PC-9 (cell line): ENCODE measurements at regions not wholly inside any gene's neighbourhood (a gene's known extent, or its start where the extent isn't known, plus 50 kb on each side); places are given as distances from the start of the nearest gene placed in this dataset.
A peak's percentile ranks its signal among the peaks of the same experiment; 100 is the strongest.

Experiments
- BruUV-seq: library from RNA; stranded (reverse); fragments of 400-500 nt; replicated peaks from 2 replicates; lab custom pipeline; 2021; lab: Mats Ljungman, UMichigan
- CTCF ChIA-PET: fragments of 300-600 bp; sonication (Branson Sonifier 250); formaldehyde crosslinking; loops from one replicate; lab custom pipeline; 2022; ENCODE audit warnings: antibody characterized with exemption; lab: Charles Lee
- POLR2A ChIA-PET: fragments of 300-600 bp; sonication (Branson Sonifier 250); formaldehyde crosslinking; loops from one replicate; lab custom pipeline; 2022; ENCODE audit warnings: antibody characterized with exemption; ENCODE audit not compliant: unreplicated experiment; lab: Charles Lee
- DNase-seq, 2 experiments: peaks; one replicate each; pipeline versions ENCODE4 v3.0.0 to v3.0.0-alpha.2; 2015 to 2022; ENCODE audit warnings: mixed read lengths in 1 of 2
- H2AFZ ChIP-seq: fragments of 200-600 bp; sonication (generic); 2 replicates; pipeline ENCODE4 v1.8.1; 2017; ENCODE audit warnings: antibody characterized with exemption
- H3F3A ChIP-seq: fragments of 200-600 bp; sonication (generic); 2 replicates; pipeline ENCODE4 v1.8.1; 2017; ENCODE audit warnings: antibody characterized with exemption, mild to moderate bottlenecking, low read depth; ENCODE audit not compliant: insufficient read depth
- H3K27ac ChIP-seq: fragments of 200-600 bp; sonication (generic); 2 replicates; pipeline ENCODE4 v1.6.1; 2016; ENCODE audit warnings: mixed run types
- H3K27me3 ChIP-seq: fragments of 200-600 bp; sonication (generic); 2 replicates; pipeline ENCODE4 v1.6.1; 2016; ENCODE audit warnings: low read depth, mixed run types; ENCODE audit not compliant: insufficient read depth
- H3K36me3 ChIP-seq: fragments of 200-600 bp; sonication (generic); 2 replicates; pipeline ENCODE4 v1.6.1; 2016; ENCODE audit warnings: low read depth, mixed run types
- H3K4me1 ChIP-seq: fragments of 200-600 bp; sonication (generic); replicated peaks from 2 replicates; pipeline ENCODE4 v1.6.1; 2016; ENCODE audit warnings: mixed run types; ENCODE audit not compliant: insufficient read depth
- H3K4me2 ChIP-seq: fragments of 200-600 bp; sonication (generic); 2 replicates; pipeline ENCODE4 v1.6.1; 2017; ENCODE audit warnings: mixed run types
- H3K4me3 ChIP-seq: fragments of 200-600 bp; sonication (generic); 2 replicates; pipeline ENCODE4 v1.6.1; 2016; ENCODE audit warnings: mixed run types
- H3K79me2 ChIP-seq: fragments of 200-600 bp; sonication (generic); 2 replicates; pipeline ENCODE4 v1.6.1; 2017; ENCODE audit warnings: low read depth, mixed run types
- H3K9me2 ChIP-seq: fragments of 200-600 bp; sonication (generic); 2 replicates; pipeline ENCODE4 v1.8.1; 2017; ENCODE audit warnings: mild to moderate bottlenecking; ENCODE audit not compliant: insufficient read depth
- H3K9me3 ChIP-seq: fragments of 200-600 bp; sonication (generic); 2 replicates; pipeline ENCODE4 v1.8.1; 2016; ENCODE audit warnings: low read depth; ENCODE audit not compliant: insufficient read depth
- H4K20me1 ChIP-seq: fragments of 200-600 bp; sonication (generic); 2 replicates; pipeline ENCODE4 v1.8.1; 2017; ENCODE audit not compliant: insufficient read depth
- CTCF ChIP-seq: fragments of 200-600 bp; sonication (generic); conservative IDR thresholded peaks from 2 replicates; pipeline ENCODE4 v1.6.1; 2017; ENCODE audit warnings: mixed run types, antibody characterized with exemption, mild to moderate bottlenecking, moderate library complexity
- EZH2 ChIP-seq: fragments of 200-600 bp; sonication (generic); IDR thresholded peaks from 2 replicates; pipeline ENCODE4 v1.8.0; 2017; ENCODE audit warnings: antibody characterized with exemption, low read depth
- intact Hi-C: fragments of 100-400 bp; cut with micrococcal nuclease; formaldehyde crosslinking; loops from one replicate; pipeline ENCODE4 v1.10.0; 2022; ENCODE audit not compliant: unreplicated experiment

DNA sequence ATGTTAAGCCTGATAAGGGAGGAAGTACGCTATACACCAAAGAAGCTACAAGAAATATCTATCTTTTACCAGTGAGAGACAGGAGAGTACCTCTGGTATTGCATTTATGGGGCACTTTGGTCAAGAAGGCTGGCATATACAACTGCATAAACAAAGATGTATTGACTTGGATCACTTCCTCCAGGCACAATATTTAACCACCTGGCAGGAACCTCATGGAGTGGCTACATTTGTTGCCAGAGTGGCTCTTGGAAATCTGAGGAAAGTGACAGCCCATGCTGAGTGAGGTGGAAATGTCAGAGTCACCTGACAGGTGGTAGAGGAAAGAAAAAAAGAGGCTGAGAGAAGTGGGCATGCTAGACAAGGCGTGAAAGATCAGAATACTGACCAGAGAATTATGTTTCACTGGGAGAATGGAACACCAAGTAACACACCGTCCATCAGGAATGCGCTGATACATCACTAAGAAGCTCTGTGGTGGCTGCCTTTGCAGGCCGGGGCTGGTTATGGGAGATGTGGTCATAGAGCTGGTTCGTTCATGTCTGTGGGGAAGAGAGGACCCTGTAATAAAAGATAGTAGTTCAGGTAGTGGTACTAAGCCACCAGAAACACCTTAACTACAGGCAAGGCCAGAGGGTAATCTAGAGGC is 61.4 kb upstream of the UFL1 start:
- no peak overlapping the region for H2AFZ ChIP-seq
- CTCF ChIA-PET: no interaction called here

GRCh38 chr6:96465321-96465903 is 56.2 kb upstream of the UFL1 start:
- Histone ChIP-seq H3K4me3 (no peak overlapping the region), H3K36me3 (no peaks in the 10 kb centered on the region), H3F3A (no peaks in the 10 kb centered on the region), H4K20me1 (no peaks in the 10 kb centered on the region), H3K27ac (no peak overlapping the region), H3K4me1 (no peaks in the 10 kb centered on the region), H3K9me2 (no peaks in the 10 kb centered on the region), H3K79me2 (no peaks in the 10 kb centered on the region), H3K9me3 (no peaks in the 10 kb centered on the region), H3K4me2 (no peak overlapping the region), H2AFZ (no peak overlapping the region), H3K27me3 (no peaks in the 10 kb centered on the region)
- intact Hi-C loops: loop anchor here (5.0 to 10.0 kb wide), 2 partner anchors 448 to 1101 kb away; partner anchors contain the start of gene FUT9
- TF ChIP-seq CTCF (no peak), EZH2 (no peak)
- peak in 1 of 2 experiments; percentile 37 for DNase-seq
- BruUV-seq: no TSS peak
- ChIA-PET POLR2A (no interaction called here), CTCF (no interaction called here)

More for the DNA sequence above, 61.4 kb upstream of the UFL1 start:
- H3K27ac ChIP-seq: no peak overlapping the region
- H3F3A ChIP-seq: no peaks in the 10 kb centered on the region
- no peaks in the 10 kb centered on the region for H3K9me3 ChIP-seq
- intact Hi-C loops: loop anchor here (10.0 kb wide), 1 partner anchor 1095 kb away; no protein-coding TSS in a partner anchor
- H3K4me1 ChIP-seq: no peaks in the 10 kb centered on the region
- BruUV-seq: no TSS peak
- no peaks in the 10 kb centered on the region for H3K36me3 ChIP-seq
- no peak for DNase-seq
- H3K4me2 ChIP-seq: no peak overlapping the region
- no peak overlapping the region for H3K4me3 ChIP-seq
- H3K9me2 ChIP-seq: no peaks in the 10 kb centered on the region
- POLR2A ChIA-PET: no interaction called here
- no peaks in the 10 kb centered on the region for H3K27me3 ChIP-seq
- no peaks in the 10 kb centered on the region for H3K79me2 ChIP-seq
- TF ChIP-seq EZH2 (no peak), CTCF (no peak)
- H4K20me1 ChIP-seq: no peaks in the 10 kb centered on the region

GRCh38 chr6:96466147-96466863 is 55.3 kb upstream of the UFL1 start:
- no peaks in the 10 kb centered on the region for H4K20me1 ChIP-seq
- no peaks in the 10 kb centered on the region for H3K4me1 ChIP-seq
- no peak overlapping the region for H2AFZ ChIP-seq
- no peak overlapping the region for H3K4me3 ChIP-seq
- H3K79me2 ChIP-seq: no peaks in the 10 kb centered on the region
- H3K9me2 ChIP-seq: no peaks in the 10 kb centered on the region
- no peaks in the 10 kb centered on the region for H3F3A ChIP-seq
- ChIA-PET POLR2A (no interaction called here), CTCF (no interaction called here)
- no peaks in the 10 kb centered on the region for H3K36me3 ChIP-seq
- H3K27me3 ChIP-seq: no peaks in the 10 kb centered on the region
- H3K4me2 ChIP-seq: no peak overlapping the region
- H3K9me3 ChIP-seq: no peaks in the 10 kb centered on the region
- no peak for TF ChIP-seq EZH2
- no peak for TF ChIP-seq CTCF
- intact Hi-C loops: loop anchor here (5.0 to 10.0 kb wide), 2 partner anchors 449 to 1102 kb away; partner anchors contain the start of gene FUT9
- H3K27ac ChIP-seq: no peak overlapping the region
- no TSS peak for BruUV-seq
- DNase-seq: no peak
